HS-27A (cell line): ENCODE measurements at regions not wholly inside any gene's neighbourhood (a gene's known extent, or its start where the extent isn't known, plus 50 kb on each side); places are given as distances from the start of the nearest gene placed in this dataset.
"Not testable (repeated sequence)": the region's sequence is repeated elsewhere in the genome, so short reads cannot be mapped to it uniquely, and the experiment has no call there.

ENCODE experiments used
- DNase-seq: peaks from one replicate; pipeline ENCODE4 v3.0.0-alpha.2; 2012; ENCODE audit warnings: low read depth, missing footprints

- DNase-seq: no peak
Observed at GRCh38 chr12:115394496-115395220, 710.7 kb upstream of the TBX3 start.

- no peak for DNase-seq
Observed at GRCh38 chr12:115388139-115388538, 704.2 kb upstream of the TBX3 start.

GRCh38 chr12:115387467-115387901 lies 703.5 kb upstream of the TBX3 start:
- DNase-seq: no peak

GRCh38 chr12:115386946-115387345 lies 703.0 kb upstream of the TBX3 start:
- DNase-seq: no peak

- no peak for DNase-seq
Observed at GRCh38 chr12:115385141-115385540, 701.2 kb upstream of the TBX3 start.

- no peak for DNase-seq
Observed at GRCh38 chr12:115384391-115384790, 700.4 kb upstream of the TBX3 start.

- no peak for DNase-seq
Observed at GRCh38 chr12:115383668-115384067, 699.7 kb upstream of the TBX3 start.

- no peak for DNase-seq
Observed at GRCh38 chr12:115382681-115383080, 698.7 kb upstream of the TBX3 start.

GRCh38 chr12:115380546-115381120 lies 696.7 kb upstream of the TBX3 start:
- DNase-seq: no peak

GRCh38 chr12:115378291-115378690 lies 694.3 kb upstream of the TBX3 start:
- DNase-seq: no peak

- no peak for DNase-seq
Observed at GRCh38 chr12:115377779-115378178, 693.8 kb upstream of the TBX3 start.

- DNase-seq: no peak
Observed at GRCh38 chr12:115377230-115377629, 693.3 kb upstream of the TBX3 start.

- no peak for DNase-seq
Observed at GRCh38 chr12:115375186-115375991, 691.4 kb upstream of the TBX3 start.

- DNase-seq: no peak
Observed at GRCh38 chr12:115374480-115375185, 690.7 kb upstream of the TBX3 start.

- no peak for DNase-seq
Observed at GRCh38 chr12:115371711-115372110, 687.7 kb upstream of the TBX3 start.

GRCh38 chr12:115370650-115371049 lies 686.7 kb upstream of the TBX3 start:
- DNase-seq: no peak

GRCh38 chr12:115370207-115370606 lies 686.2 kb upstream of the TBX3 start:
- DNase-seq: no peak

GRCh38 chr12:115366277-115366676 lies 682.3 kb upstream of the TBX3 start:
- not testable (repeated sequence) for DNase-seq

GRCh38 chr12:115365765-115366164 lies 681.8 kb upstream of the TBX3 start:
- not testable (repeated sequence) for DNase-seq

- DNase-seq: no peak
Observed at GRCh38 chr12:115364921-115365320, 680.9 kb upstream of the TBX3 start.

- DNase-seq: no peak
Observed at GRCh38 chr12:115362339-115362976, 678.5 kb upstream of the TBX3 start.

GRCh38 chr12:115357681-115358080 lies 673.7 kb upstream of the TBX3 start:
- no peak for DNase-seq
